NT2/D1 (cell line): ENCODE measurements at regions not wholly inside any gene's neighbourhood (a gene's known extent, or its start where the extent isn't known, plus 50 kb on each side); places are given as distances from the start of the nearest gene placed in this dataset.

Experiments
- DNase-seq: peaks from one replicate; pipeline ENCODE4 v3.0.0-alpha.2; 2011; ENCODE audit warnings: low read depth, low spot score
- H3K27me3 ChIP-seq: 2 replicates; pipeline ENCODE4 v1.6.0; 2011; ENCODE audit warnings: mild to moderate bottlenecking; ENCODE audit not compliant: insufficient read length, insufficient read depth
- H3K36me3 ChIP-seq: 2 replicates; pipeline ENCODE4 v1.6.1; 2011; ENCODE audit warnings: mild to moderate bottlenecking, low read length, mixed read lengths; ENCODE audit not compliant: insufficient read depth, insufficient read length
- H3K4me1 ChIP-seq: 2 replicates; pipeline ENCODE4 v1.5.1; 2011; ENCODE audit not compliant: insufficient read depth, insufficient read length
- H3K4me3 ChIP-seq: 2 replicates; pipeline ENCODE4 v1.5.1; 2011; ENCODE audit warnings: low read depth; ENCODE audit not compliant: insufficient read length
- H3K9ac ChIP-seq: 2 replicates; pipeline ENCODE4 v1.6.0; 2011; ENCODE audit warnings: low read depth; ENCODE audit not compliant: insufficient read length
- H3K9me3 ChIP-seq: 2 replicates; pipeline ENCODE4 v1.5.1; 2011; ENCODE audit warnings: mild to moderate bottlenecking, low read length; ENCODE audit not compliant: insufficient read depth
- SUZ12 ChIP-seq: IDR thresholded peaks from 2 replicates; pipeline ENCODE4 v1.6.1; 2011; ENCODE audit not compliant: insufficient read length, insufficient read depth; ENCODE audit errors: extremely low read depth
- YY1 ChIP-seq: IDR thresholded peaks from 2 replicates; pipeline ENCODE4 v1.6.1; 2011; ENCODE audit not compliant: insufficient read length, insufficient read depth
- ZNF274 ChIP-seq: IDR thresholded peaks from 2 replicates; pipeline ENCODE4 v1.6.1; 2011; ENCODE audit warnings: mild to moderate bottlenecking, low read depth, low read length

- DNase-seq = no peak
- H3K9ac ChIP-seq = no peak overlapping the region
- H3K36me3 ChIP-seq = no peaks in the 10 kb centered on the region
- H3K27me3 ChIP-seq = no peaks in the 10 kb centered on the region
- no peaks in the 10 kb centered on the region for H3K4me1 ChIP-seq
- H3K4me3 ChIP-seq = no peak overlapping the region
- TF ChIP-seq SUZ12 (no peak), ZNF274 (no peak), YY1 (no peak)
- H3K9me3 ChIP-seq = no peaks in the 10 kb centered on the region
Observed at GRCh38 chr12:63090716-63091115, 60.3 kb downstream of the AVPR1A start.

DNA sequence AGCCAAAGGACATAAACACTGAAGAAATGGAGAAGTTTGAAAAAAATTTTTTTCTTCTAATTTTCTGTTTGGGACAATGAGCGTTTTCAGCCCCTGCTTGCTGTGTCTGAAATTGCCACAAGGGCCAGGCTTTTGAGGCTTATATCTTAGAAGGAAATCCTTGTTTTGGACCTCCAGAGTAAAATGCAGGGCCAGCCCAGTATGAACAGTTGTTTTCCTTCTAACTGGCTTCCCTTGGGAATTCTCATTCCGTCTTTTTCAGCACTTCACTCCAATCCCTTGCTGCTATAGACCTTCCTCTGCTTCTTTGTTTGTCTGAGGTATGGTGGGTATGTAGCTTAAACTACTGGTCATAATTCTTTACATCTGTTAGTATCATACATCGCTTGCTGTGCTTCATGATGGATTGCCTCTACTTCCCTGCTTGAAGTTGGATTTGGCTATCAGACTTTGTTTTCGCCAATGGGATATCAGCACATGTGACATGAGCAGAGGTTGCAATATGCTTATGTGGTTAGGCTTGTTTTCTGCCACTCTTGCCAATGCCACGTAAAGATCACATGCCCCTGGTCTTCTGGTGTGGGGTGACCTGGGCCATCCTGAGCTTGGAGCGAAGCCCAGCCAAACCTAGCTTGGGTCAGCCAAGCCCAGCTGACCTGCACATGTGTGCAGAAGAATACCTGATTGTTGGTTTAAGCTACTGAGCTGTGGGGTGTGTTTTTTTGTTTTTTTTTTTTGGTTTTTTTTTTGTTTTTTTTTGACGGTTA, 64.7 kb downstream of the AVPR1A start:
- no peak overlapping the region for H3K9ac ChIP-seq
- H3K27me3 ChIP-seq = no peaks in the 10 kb centered on the region
- no peak for TF ChIP-seq ZNF274
- no peak for TF ChIP-seq YY1
- TF ChIP-seq SUZ12 = no peak
- DNase-seq = no peak
- H3K9me3 ChIP-seq = no peaks in the 10 kb centered on the region
- H3K4me1 ChIP-seq = no peaks in the 10 kb centered on the region
- no peaks in the 10 kb centered on the region for H3K36me3 ChIP-seq
- H3K4me3 ChIP-seq = no peak overlapping the region

- no peaks in the 10 kb centered on the region for H3K27me3 ChIP-seq
- H3K9ac ChIP-seq = no peak overlapping the region
- no peaks in the 10 kb centered on the region for H3K36me3 ChIP-seq
- TF ChIP-seq SUZ12 (no peak), ZNF274 (no peak), YY1 (no peak)
- H3K4me3 ChIP-seq = no peak overlapping the region
- DNase-seq = peak; percentile 51
- no peaks in the 10 kb centered on the region for H3K9me3 ChIP-seq
- no peaks in the 10 kb centered on the region for H3K4me1 ChIP-seq
Observed at GRCh38 chr12:63085120-63085519, 65.9 kb downstream of the AVPR1A start.

DNA sequence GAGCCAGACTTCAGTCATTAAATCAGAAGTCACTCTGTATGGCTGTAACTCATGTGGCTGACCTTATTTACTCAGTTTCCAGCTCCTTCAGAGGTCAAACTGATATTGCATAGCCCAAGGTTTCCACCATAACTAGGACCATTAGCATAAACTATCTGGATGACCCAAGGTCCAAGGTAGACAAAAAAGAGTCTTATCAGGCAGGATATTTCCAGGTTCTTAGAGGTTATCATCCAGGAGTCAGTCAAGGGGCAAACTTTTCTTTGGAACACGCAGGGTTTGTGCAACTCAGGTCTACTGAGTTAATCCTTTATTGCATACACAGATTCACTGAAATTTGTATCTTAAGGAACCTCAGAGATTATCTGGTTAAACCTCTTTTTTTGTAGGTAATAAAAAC, 66.5 kb downstream of the AVPR1A start:
- H3K4me3 ChIP-seq = no peak overlapping the region
- H3K27me3 ChIP-seq = no peaks in the 10 kb centered on the region
- no peaks in the 10 kb centered on the region for H3K36me3 ChIP-seq
- no peaks in the 10 kb centered on the region for H3K9me3 ChIP-seq
- no peak overlapping the region for H3K9ac ChIP-seq
- TF ChIP-seq ZNF274 = no peak
- TF ChIP-seq YY1 = no peak
- TF ChIP-seq SUZ12 = no peak
- DNase-seq = no peak
- no peaks in the 10 kb centered on the region for H3K4me1 ChIP-seq

DNA sequence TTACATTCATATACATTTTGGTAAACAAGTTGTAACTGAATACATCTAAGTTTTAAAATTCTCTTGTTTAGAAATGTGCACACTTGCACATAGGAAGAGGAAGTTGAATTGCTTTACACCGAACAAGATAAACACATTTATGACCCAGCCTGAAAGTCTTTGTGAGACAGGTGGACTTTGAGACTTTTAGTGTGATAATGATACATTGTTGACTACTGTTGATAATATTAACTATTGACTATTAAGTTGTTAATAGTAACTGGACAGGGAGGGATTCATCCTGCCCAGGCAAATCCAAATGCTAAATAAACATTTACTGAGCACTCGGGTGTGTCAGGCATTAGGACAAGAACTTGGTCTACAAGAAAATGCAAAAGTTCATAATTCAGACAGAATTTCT, 68.0 kb downstream of the AVPR1A start:
- TF ChIP-seq ZNF274 (no peak), SUZ12 (no peak), YY1 (no peak)
- Histone ChIP-seq H3K27me3 (no peaks in the 10 kb centered on the region), H3K9me3 (no peaks in the 10 kb centered on the region), H3K4me1 (no peaks in the 10 kb centered on the region), H3K9ac (no peak overlapping the region), H3K4me3 (no peak overlapping the region), H3K36me3 (no peaks in the 10 kb centered on the region)
- DNase-seq = no peak

GRCh38 chr12:63079791-63080502, 71.1 kb downstream of the AVPR1A start:
- Histone ChIP-seq H3K4me1 (no peaks in the 10 kb centered on the region), H3K36me3 (no peaks in the 10 kb centered on the region), H3K4me3 (no peak overlapping the region), H3K27me3 (no peaks in the 10 kb centered on the region), H3K9me3 (no peaks in the 10 kb centered on the region), H3K9ac (no peak overlapping the region)
- no peak for DNase-seq
- TF ChIP-seq SUZ12 (no peak), ZNF274 (no peak), YY1 (no peak)

- DNase-seq = no peak
- no peaks in the 10 kb centered on the region for H3K9me3 ChIP-seq
- no peaks in the 10 kb centered on the region for H3K36me3 ChIP-seq
- H3K9ac ChIP-seq = no peak overlapping the region
- H3K4me3 ChIP-seq = no peak overlapping the region
- no peaks in the 10 kb centered on the region for H3K4me1 ChIP-seq
- no peaks in the 10 kb centered on the region for H3K27me3 ChIP-seq
- TF ChIP-seq SUZ12 = no peak
- TF ChIP-seq YY1 = no peak
- no peak for TF ChIP-seq ZNF274
Observed at GRCh38 chr12:63078906-63079305, 72.1 kb downstream of the AVPR1A start.
